A549 (cell line): ENCODE measurements at regions not wholly inside any gene's neighbourhood (a gene's known extent, or its start where the extent isn't known, plus 50 kb on each side); places are given as distances from the start of the nearest gene placed in this dataset.

ENCODE experiments used
- ATAC-seq, 2 experiments: fragments of 200-7000 bp in 1 of 2; fragments of >200 bp in 1 of 2; cut with Nextera tagmentation in 1 of 2; cut with Tn5 transposase in 1 of 2; 3 replicates each; pipeline versions ENCODE4 v1.8.0 to v1.9.1; 2018 to 2020; ENCODE audit warnings: mild to moderate bottlenecking in 1 of 2, moderate library complexity in 1 of 2
- CTCF ChIA-PET: fragments of 300-600 bp; sonication (Branson Sonifier 250); formaldehyde crosslinking; extraction: SDS; loops from one replicate; lab custom pipeline; 2021; ENCODE audit warnings: antibody characterized with exemption, inconsistent platforms; lab: Yijun Ruan, JAX
- POLR2A ChIA-PET: fragments of 350-600 bp; formaldehyde crosslinking; extraction: SDS; loops from one replicate; lab custom pipeline; 2021; ENCODE audit warnings: antibody characterized with exemption, inconsistent platforms; lab: Yijun Ruan, JAX
- DNase-seq, 2 experiments: peaks; one replicate each; pipeline versions ENCODE4 v3.0.0 to v3.0.0-alpha.2; 2011 to 2016; ENCODE audit warnings: low read depth in 1 of 2, low spot score in 1 of 2
- FAIRE-seq: peaks from 2 replicates; lab custom pipeline; 2011; peaks lifted over from hg19 to GRCh38; lab: Jason Lieb, UNC
- H3K27ac ChIP-seq, 2 experiments: fragments of >200 bp; sonication (Bioruptor Twin); formaldehyde crosslinking; 3 replicates each; pipeline ENCODE4 v1.5.1; 2016 to 2017
- H3K4me1 ChIP-seq: fragments of >200 bp; sonication (Bioruptor Twin); formaldehyde crosslinking; 3 replicates; pipeline ENCODE4 v1.6.1; 2016
- H3K4me2 ChIP-seq: fragments of >200 bp; sonication (Bioruptor Twin); formaldehyde crosslinking; 3 replicates; pipeline ENCODE4 v1.6.1; 2016
- H3K4me3 ChIP-seq: fragments of >200 bp; sonication (Bioruptor Twin); formaldehyde crosslinking; 3 replicates; pipeline ENCODE4 v1.5.1; 2016
- H3K9me3 ChIP-seq: fragments of >200 bp; sonication (Bioruptor Twin); formaldehyde crosslinking; 3 replicates; pipeline ENCODE4 v1.6.1; 2016
- CBX8 ChIP-seq: fragments of 200-600 bp; sonication (generic); IDR thresholded peaks from 2 replicates; pipeline ENCODE4 v1.6.1; 2016
- CEBPB ChIP-seq, 2 experiments: fragments of >200 bp in 1 of 2; sonication (Bioruptor Twin) in 1 of 2; formaldehyde crosslinking in 1 of 2; IDR thresholded peaks; 2 replicates each; pipeline ENCODE4 v1.6.1; 2012 to 2016
- CHD4 ChIP-seq: fragments of 200-600 bp; sonication (generic); IDR thresholded peaks from 2 replicates; pipeline ENCODE4 v1.6.1; 2016; ENCODE audit warnings: antibody characterized with exemption, mild to moderate bottlenecking, borderline replicate concordance
- EHF ChIP-seq: fragments of 250-450 bp; sonication (Bioruptor Pico); IDR thresholded peaks from 2 replicates; pipeline ENCODE4 v1.5.0; 2020; ENCODE audit warnings: mild to moderate bottlenecking
- EHMT2 ChIP-seq: fragments of 200-600 bp; sonication (generic); IDR thresholded peaks from 2 replicates; pipeline ENCODE4 v1.6.1; 2016; ENCODE audit warnings: antibody characterized with exemption, low read depth, mild to moderate bottlenecking, moderate library complexity
- ESRRA ChIP-seq: fragments of 150-350 bp; IDR thresholded peaks from 2 replicates; pipeline ENCODE4 v1.6.1; 2014; ENCODE audit warnings: mild to moderate bottlenecking, low read length, borderline replicate concordance
- FOXS1 ChIP-seq: fragments of 250-450 bp; sonication (Bioruptor Pico); IDR thresholded peaks from 2 replicates; pipeline ENCODE4 v1.5.0; 2020; ENCODE audit warnings: mild to moderate bottlenecking, moderate library complexity
- HOXA7 ChIP-seq: fragments of 250-450 bp; sonication (Bioruptor Pico); IDR thresholded peaks from 2 replicates; pipeline ENCODE4 v1.5.0; 2020; ENCODE audit warnings: mild to moderate bottlenecking, moderate library complexity
- HOXB5 ChIP-seq: fragments of 250-450 bp; sonication (Bioruptor Pico); IDR thresholded peaks from 2 replicates; pipeline ENCODE4 v1.5.0; 2020; ENCODE audit warnings: mild to moderate bottlenecking, moderate library complexity
- JUNB ChIP-seq: fragments of >200 bp; sonication (Bioruptor Twin); formaldehyde crosslinking; IDR thresholded peaks from 2 replicates; pipeline ENCODE4 v1.6.1; 2016
- KDM1A ChIP-seq: fragments of 200-600 bp; sonication (generic); IDR thresholded peaks from 2 replicates; pipeline ENCODE4 v1.6.1; 2016; ENCODE audit warnings: low read depth, mild to moderate bottlenecking
- KDM5A ChIP-seq: fragments of 200-600 bp; sonication (generic); IDR thresholded peaks from 2 replicates; pipeline ENCODE4 v1.6.1; 2016; ENCODE audit warnings: antibody characterized with exemption, mild to moderate bottlenecking
- MAFK ChIP-seq: fragments of 450-650 bp; IDR thresholded peaks from 2 replicates; pipeline ENCODE4 v1.6.1; 2014; ENCODE audit not compliant: partially characterized antibody
- MAZ ChIP-seq: fragments of 150-350 bp; IDR thresholded peaks from 2 replicates; pipeline ENCODE4 v1.6.1; 2014; ENCODE audit warnings: antibody characterized with exemption, low read depth, low read length, borderline replicate concordance
- NPAS2 ChIP-seq: fragments of 250-450 bp; sonication (Bioruptor Pico); IDR thresholded peaks from 2 replicates; pipeline ENCODE4 v1.8.0; 2022; ENCODE audit warnings: mild to moderate bottlenecking, moderate library complexity, borderline replicate concordance
- PHF8 ChIP-seq: fragments of 200-600 bp; sonication (generic); IDR thresholded peaks from 2 replicates; pipeline ENCODE4 v1.6.1; 2016; ENCODE audit warnings: low read depth, mild to moderate bottlenecking, antibody characterized with exemption, moderate library complexity, borderline replicate concordance
- POLR2A ChIP-seq: IDR thresholded peaks from 2 replicates; pipeline ENCODE4 v1.6.1; 2012; ENCODE audit warnings: mild to moderate bottlenecking, low read length
- POLR2AphosphoS2 ChIP-seq: conservative IDR thresholded peaks from 2 replicates; pipeline ENCODE4 v1.6.1; 2012; ENCODE audit warnings: low read length, improper control_type of control experiment, inconsistent platforms
- RNF2 ChIP-seq: fragments of 200-600 bp; sonication (generic); IDR thresholded peaks from 2 replicates; pipeline ENCODE4 v1.6.1; 2016; ENCODE audit warnings: low read depth, mild to moderate bottlenecking, antibody characterized with exemption, moderate library complexity, borderline replicate concordance
- SREBF2 ChIP-seq: fragments of 450-650 bp; IDR thresholded peaks from 2 replicates; pipeline ENCODE4 v1.6.1; 2014; ENCODE audit warnings: mild to moderate bottlenecking, moderate library complexity
- TP53 ChIP-seq: fragments of 250-450 bp; sonication (Bioruptor Pico); IDR thresholded peaks from 2 replicates; pipeline ENCODE4 v1.5.0; 2021; ENCODE audit warnings: mild to moderate bottlenecking, moderate library complexity
- WGBS: methylation state at CpG from one replicate; pipeline ENCODE4 v1.1.6; 2017; ENCODE audit errors: missing lambda C conversion rate; 5-methylcytosine and 5-hydroxymethylcytosine counted together
- TF ChIP-seq, protein P1 (sequence below): fragments of 250-450 bp; sonication (Bioruptor Pico); IDR thresholded peaks from 2 replicates; pipeline ENCODE4 v1.5.0; 2021; ENCODE audit warnings: mild to moderate bottlenecking, moderate library complexity, borderline replicate concordance
- TF ChIP-seq, protein P2 (sequence below): fragments of 450-650 bp; IDR thresholded peaks from 2 replicates; pipeline ENCODE4 v1.6.1; 2014; ENCODE audit warnings: antibody characterized with exemption
- TF ChIP-seq, protein P3 (sequence below): IDR thresholded peaks from 2 replicates; pipeline ENCODE4 v1.6.1; 2012
- TF ChIP-seq, protein P4 (sequence below): fragments of 150-350 bp; IDR thresholded peaks from 2 replicates; pipeline ENCODE4 v1.6.1; 2014; ENCODE audit warnings: low read depth, mild to moderate bottlenecking, low read length
- TF ChIP-seq, protein P5 (sequence below): IDR thresholded peaks from 2 replicates; pipeline ENCODE4 v1.6.1; 2012; ENCODE audit warnings: low read depth, borderline replicate concordance

DNA sequence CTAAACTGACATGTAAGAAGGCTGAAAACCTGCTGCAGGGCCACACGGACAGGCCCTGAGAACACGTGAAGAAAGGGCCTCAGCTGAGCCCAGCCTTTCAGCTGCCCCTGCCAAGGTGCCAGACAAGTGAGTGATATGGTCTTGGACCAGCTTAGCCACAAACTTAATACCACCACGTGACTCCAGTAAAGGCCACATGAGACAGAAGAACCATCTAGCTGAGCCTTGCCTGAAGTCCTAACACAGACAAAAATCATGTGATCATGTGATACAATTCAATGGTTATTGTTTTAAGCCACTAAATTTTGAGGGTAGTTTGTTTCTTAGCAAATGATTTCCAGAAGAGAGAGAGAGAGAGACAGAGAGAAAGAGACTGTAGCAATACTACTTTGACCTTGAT, 66.9 kb upstream of the ARHGAP20 start:
- ATAC-seq (no peak), FAIRE-seq (no peak)
- Histone ChIP-seq H3K4me3 (no peak overlapping the region), H3K27ac (no peak overlapping the region), H3K9me3 (no peaks in the 10 kb centered on the region)
- POLR2A ChIA-PET = no interaction called here
- TF ChIP-seq, protein P1, sequence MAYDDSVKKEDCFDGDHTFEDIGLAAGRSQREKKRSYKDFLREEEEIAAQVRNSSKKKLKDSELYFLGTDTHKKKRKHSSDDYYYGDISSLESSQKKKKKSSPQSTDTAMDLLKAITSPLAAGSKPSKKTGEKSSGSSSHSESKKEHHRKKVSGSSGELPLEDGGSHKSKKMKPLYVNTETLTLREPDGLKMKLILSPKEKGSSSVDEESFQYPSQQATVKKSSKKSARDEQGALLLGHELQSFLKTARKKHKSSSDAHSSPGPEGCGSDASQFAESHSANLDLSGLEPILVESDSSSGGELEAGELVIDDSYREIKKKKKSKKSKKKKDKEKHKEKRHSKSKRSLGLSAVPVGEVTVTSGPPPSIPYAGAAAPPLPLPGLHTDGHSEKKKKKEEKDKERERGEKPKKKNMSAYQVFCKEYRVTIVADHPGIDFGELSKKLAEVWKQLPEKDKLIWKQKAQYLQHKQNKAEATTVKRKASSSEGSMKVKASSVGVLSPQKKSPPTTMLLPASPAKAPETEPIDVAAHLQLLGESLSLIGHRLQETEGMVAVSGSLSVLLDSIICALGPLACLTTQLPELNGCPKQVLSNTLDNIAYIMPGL (CRISPR knock-in tag) = no peak
- TF ChIP-seq NPAS2 (CRISPR knock-in tag) (no peak), KDM1A (no peak), SREBF2 (no peak), HOXB5 (CRISPR knock-in tag) (no peak), MAFK (no peak), PHF8 (no peak), CEBPB (IDR thresholded peaks at IDR 0.05) (no peak), RNF2 (no peak), MAZ (no peak), CBX8 (no peak), JUNB (no peak), ESRRA (no peak)
- TF ChIP-seq, protein P2, sequence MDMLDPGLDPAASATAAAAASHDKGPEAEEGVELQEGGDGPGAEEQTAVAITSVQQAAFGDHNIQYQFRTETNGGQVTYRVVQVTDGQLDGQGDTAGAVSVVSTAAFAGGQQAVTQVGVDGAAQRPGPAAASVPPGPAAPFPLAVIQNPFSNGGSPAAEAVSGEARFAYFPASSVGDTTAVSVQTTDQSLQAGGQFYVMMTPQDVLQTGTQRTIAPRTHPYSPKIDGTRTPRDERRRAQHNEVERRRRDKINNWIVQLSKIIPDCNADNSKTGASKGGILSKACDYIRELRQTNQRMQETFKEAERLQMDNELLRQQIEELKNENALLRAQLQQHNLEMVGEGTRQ = no peak
- TF ChIP-seq, protein P3, sequence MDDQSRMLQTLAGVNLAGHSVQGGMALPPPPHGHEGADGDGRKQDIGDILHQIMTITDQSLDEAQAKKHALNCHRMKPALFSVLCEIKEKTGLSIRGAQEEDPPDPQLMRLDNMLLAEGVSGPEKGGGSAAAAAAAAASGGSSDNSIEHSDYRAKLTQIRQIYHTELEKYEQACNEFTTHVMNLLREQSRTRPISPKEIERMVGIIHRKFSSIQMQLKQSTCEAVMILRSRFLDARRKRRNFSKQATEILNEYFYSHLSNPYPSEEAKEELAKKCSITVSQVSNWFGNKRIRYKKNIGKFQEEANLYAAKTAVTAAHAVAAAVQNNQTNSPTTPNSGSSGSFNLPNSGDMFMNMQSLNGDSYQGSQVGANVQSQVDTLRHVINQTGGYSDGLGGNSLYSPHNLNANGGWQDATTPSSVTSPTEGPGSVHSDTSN = no peak
- TF ChIP-seq, all 56 proteins: peak for 0
- CTCF ChIA-PET = interaction anchor here (1.1 kb wide), 1 partner anchor 33 kb away, joined by 3 read pairs; no protein-coding TSS in a partner anchor
- no peaks in the 10 kb centered on the region for H3K4me1 ChIP-seq
- DNase-seq = no peak
- WGBS = 0% methylated on average over 3 of the region's 3 CpGs
- no peak overlapping the region for H3K4me2 ChIP-seq

DNA sequence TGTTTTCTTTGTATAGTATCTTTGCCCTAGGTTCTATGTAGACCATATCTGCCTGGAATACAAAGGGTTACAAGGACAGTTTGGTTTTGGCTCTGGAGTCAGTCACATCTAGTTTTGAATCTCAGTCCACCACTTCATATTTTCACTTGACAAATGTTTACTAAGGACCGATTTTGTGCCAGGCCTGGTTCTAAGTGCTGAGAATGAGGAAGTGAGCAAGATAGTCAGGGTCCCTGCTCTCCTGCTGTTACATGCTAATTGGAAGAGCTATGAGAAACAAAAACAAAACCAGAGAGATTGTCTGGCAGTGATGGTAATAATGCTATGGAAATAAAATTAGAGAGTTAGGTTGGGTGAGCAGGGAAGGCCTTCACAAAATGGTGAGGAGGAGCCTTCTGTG, 66.1 kb upstream of the ARHGAP20 start:
- no peak for DNase-seq
- Histone ChIP-seq H3K27ac (no peak overlapping the region), H3K9me3 (no peaks in the 10 kb centered on the region), H3K4me2 (no peak overlapping the region), H3K4me1 (no peaks in the 10 kb centered on the region), H3K4me3 (no peak overlapping the region)
- POLR2A ChIA-PET = no interaction called here
- no peak for FAIRE-seq
- no peak for ATAC-seq
- TF ChIP-seq HOXA7 (CRISPR knock-in tag) (no peak), POLR2AphosphoS2 (no peak)
- 0% methylated on average over 1 of the region's 1 CpG for WGBS
- CTCF ChIA-PET = interaction anchor here (1.1 kb wide), 1 partner anchor 34 kb away, joined by 3 read pairs; no protein-coding TSS in a partner anchor

DNA sequence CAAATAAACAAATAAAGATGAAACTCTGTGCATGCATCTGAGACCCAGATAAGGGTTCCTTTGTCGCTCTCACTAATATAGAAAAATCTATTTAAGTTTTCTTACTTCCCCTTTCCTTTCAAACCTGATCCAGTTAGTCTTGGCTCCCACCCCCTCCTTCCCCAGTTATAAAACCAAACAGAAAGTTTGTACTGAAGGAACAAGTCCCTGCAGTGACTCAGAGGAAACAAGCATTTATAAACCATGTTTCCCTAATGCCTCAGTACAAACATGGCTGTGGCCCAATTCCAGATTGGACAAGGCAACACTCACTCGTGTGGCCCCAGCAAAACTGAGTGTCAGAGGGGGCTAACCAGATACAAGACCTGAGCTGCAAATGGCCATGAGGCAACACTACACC, 65.5 kb upstream of the ARHGAP20 start:
- Histone ChIP-seq H3K27ac (no peak overlapping the region), H3K4me3 (no peak overlapping the region), H3K4me1 (no peaks in the 10 kb centered on the region), H3K9me3 (no peaks in the 10 kb centered on the region), H3K4me2 (no peak overlapping the region)
- 8% methylated on average over 2 of the region's 2 CpGs for WGBS
- POLR2A ChIA-PET = no interaction called here
- CTCF ChIA-PET = no interaction called here
- no peak for ATAC-seq
- no peak for FAIRE-seq
- no peak for DNase-seq
- TF ChIP-seq EHF (CRISPR knock-in tag) (no peak), TP53 (CRISPR knock-in tag) (no peak), FOXS1 (CRISPR knock-in tag) (no peak), KDM5A (no peak), CHD4 (no peak), EHMT2 (no peak), POLR2A (no peak)
- TF ChIP-seq, protein P3 = no peak
- TF ChIP-seq, protein P4, sequence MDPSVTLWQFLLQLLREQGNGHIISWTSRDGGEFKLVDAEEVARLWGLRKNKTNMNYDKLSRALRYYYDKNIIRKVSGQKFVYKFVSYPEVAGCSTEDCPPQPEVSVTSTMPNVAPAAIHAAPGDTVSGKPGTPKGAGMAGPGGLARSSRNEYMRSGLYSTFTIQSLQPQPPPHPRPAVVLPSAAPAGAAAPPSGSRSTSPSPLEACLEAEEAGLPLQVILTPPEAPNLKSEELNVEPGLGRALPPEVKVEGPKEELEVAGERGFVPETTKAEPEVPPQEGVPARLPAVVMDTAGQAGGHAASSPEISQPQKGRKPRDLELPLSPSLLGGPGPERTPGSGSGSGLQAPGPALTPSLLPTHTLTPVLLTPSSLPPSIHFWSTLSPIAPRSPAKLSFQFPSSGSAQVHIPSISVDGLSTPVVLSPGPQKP = no peak
- TF ChIP-seq, protein P5, sequence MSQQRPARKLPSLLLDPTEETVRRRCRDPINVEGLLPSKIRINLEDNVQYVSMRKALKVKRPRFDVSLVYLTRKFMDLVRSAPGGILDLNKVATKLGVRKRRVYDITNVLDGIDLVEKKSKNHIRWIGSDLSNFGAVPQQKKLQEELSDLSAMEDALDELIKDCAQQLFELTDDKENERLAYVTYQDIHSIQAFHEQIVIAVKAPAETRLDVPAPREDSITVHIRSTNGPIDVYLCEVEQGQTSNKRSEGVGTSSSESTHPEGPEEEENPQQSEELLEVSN = no peak
